ENCODE measurements at regions not wholly inside any gene's neighbourhood (a gene's known extent, or its start where the extent isn't known, plus 50 kb on each side); places are given as distances from the start of the nearest gene placed in this dataset.

GRCh38 chr1:232704694-232705680 is 75.1 kb upstream of the SIPA1L2 start:
- BruUV-seq (replicated peaks) = no TSS peak
- intact Hi-C loops (cut with micrococcal nuclease) = loop anchor here (1.0 kb wide), 1 partner anchor 27 kb away; no protein-coding TSS in a partner anchor

DNA sequence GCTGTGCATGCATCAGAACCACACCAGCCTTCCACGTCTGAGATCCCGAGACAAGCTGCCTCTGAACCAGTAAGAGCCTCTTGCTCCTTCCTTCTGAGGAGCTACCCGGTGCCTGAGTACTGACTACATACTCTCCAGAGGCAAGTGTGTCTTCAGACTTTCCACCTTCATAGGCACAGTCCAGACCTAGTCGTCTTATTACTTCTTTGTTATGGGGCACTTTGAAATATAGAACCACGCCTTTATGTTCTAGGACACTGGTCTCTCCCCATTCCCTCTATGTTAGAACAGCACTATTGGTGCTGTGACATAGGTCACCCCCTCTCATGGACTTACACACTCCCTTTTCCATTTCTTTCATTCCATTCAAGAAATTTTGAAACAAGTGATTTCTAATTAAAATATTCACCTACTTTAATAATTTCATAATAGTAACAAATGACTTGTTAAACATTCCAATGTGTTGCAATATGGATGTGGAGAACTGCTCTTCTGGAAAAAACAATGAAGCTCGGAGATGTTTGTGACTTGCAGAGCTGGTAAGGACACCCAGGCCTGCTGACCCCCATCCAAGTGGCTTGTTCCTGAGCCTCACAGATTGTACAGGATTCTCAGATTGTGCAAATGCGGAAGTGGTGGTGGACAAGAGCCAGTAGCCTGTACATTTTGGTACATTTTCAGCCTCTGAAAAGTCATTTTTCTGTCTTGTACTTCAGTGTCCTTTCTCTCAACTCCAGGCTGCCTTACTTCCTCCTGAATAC is 76.1 kb upstream of the SIPA1L2 start:
- peaks cover 5% of the 10 kb centered on the region for H3F3A ChIP-seq (ENCODE audit: low read length, unreplicated experiment)
- H3K9me2 ChIP-seq (replicated peaks; ENCODE audit: low read length) = no peaks in the 10 kb centered on the region
- no peaks in the 10 kb centered on the region for H3K27me3 ChIP-seq (ENCODE audit: low read length)
- no peak for TF ChIP-seq CTCF (conservative IDR thresholded peaks at IDR 0.05; ENCODE audit: low read depth, low read length)
- no peak for TF ChIP-seq EZH2 (IDR thresholded peaks at IDR 0.05; ENCODE audit: low read length, unreplicated experiment)
- TF ChIP-seq EZH2phosphoT487 (IDR thresholded peaks at IDR 0.05; ENCODE audit: borderline replicate concordance, low read length) = no peak
- H4K20me1 ChIP-seq (ENCODE audit: low read length) = no peaks in the 10 kb centered on the region
- H3K27ac ChIP-seq (ENCODE audit: low read length) = no peak overlapping the region
- ATAC-seq = no peak
- CTCF ChIA-PET = no interaction called here
- no peak overlapping the region for H3K9ac ChIP-seq (ENCODE audit: low read length)
- H3K4me3 ChIP-seq (ENCODE audit: low read length) = no peak overlapping the region
- POLR2A ChIA-PET (ENCODE audit: unreplicated experiment) = no interaction called here
- DNase-seq = no peak
- no peaks in the 10 kb centered on the region for H3K9me3 ChIP-seq (ENCODE audit: low read length)
- no peak overlapping the region for H2AFZ ChIP-seq (ENCODE audit: low read length)
- intact Hi-C loops (cut with micrococcal nuclease) = no loop called here
- BruUV-seq (replicated peaks) = no TSS peak
- no peak overlapping the region for H3K4me2 ChIP-seq (ENCODE audit: low read length)
- peaks cover 31% of the 10 kb centered on the region for H3K4me1 ChIP-seq (ENCODE audit: insufficient read depth, low read length)
- H3K79me2 ChIP-seq (ENCODE audit: low read length) = no peaks in the 10 kb centered on the region
- H3K36me3 ChIP-seq (ENCODE audit: low read depth, low read length) = no peaks in the 10 kb centered on the region

More at GRCh38 chr1:232704694-232705680, 75.1 kb upstream of the SIPA1L2 start:
- DNase-seq (peak; percentile 94), ATAC-seq (peak; percentile 90)
- CTCF ChIA-PET = no interaction called here
- Histone ChIP-seq H3K27me3 (ENCODE audit: low read length) (no peaks in the 10 kb centered on the region), H3K9me3 (ENCODE audit: low read length) (no peaks in the 10 kb centered on the region), H3K9me2 (replicated peaks; ENCODE audit: low read length) (no peaks in the 10 kb centered on the region), H3K4me3 (ENCODE audit: low read length) (no peak overlapping the region), H3K4me1 (ENCODE audit: insufficient read depth, low read length) (peaks cover 31% of the 10 kb centered on the region), H2AFZ (ENCODE audit: low read length) (no peak overlapping the region), H3K4me2 (ENCODE audit: low read length) (peak overlapping the region; percentile 39), H4K20me1 (ENCODE audit: low read length) (no peaks in the 10 kb centered on the region), H3F3A (ENCODE audit: low read length, unreplicated experiment) (peaks cover 5% of the 10 kb centered on the region), H3K27ac (ENCODE audit: low read length) (peak overlapping the region; percentile 42), H3K79me2 (ENCODE audit: low read length) (no peaks in the 10 kb centered on the region), H3K9ac (ENCODE audit: low read length) (no peak overlapping the region), H3K36me3 (ENCODE audit: low read depth, low read length) (no peaks in the 10 kb centered on the region)
- POLR2A ChIA-PET (ENCODE audit: unreplicated experiment) = no interaction called here
- no peak for TF ChIP-seq EZH2 (IDR thresholded peaks at IDR 0.05; ENCODE audit: low read length, unreplicated experiment)
- no peak for TF ChIP-seq EZH2phosphoT487 (IDR thresholded peaks at IDR 0.05; ENCODE audit: borderline replicate concordance, low read length)
- no peak for TF ChIP-seq CTCF (conservative IDR thresholded peaks at IDR 0.05; ENCODE audit: low read depth, low read length)
